ENCODE measurements at regions not wholly inside any gene's neighbourhood (a gene's known extent, or its start where the extent isn't known, plus 50 kb on each side); places are given as distances from the start of the nearest gene placed in this dataset.
"Not testable (repeated sequence)": the region's sequence is repeated elsewhere in the genome, so short reads cannot be mapped to it uniquely, and the experiment has no call there.

GRCh38 chr5:99308131-99308530 lies 379.3 kb upstream of the CHD1 start:
- no peak for DNase-seq (ENCODE audit: low read depth)

GRCh38 chr5:99305045-99305580 lies 376.3 kb upstream of the CHD1 start:
- no peak for DNase-seq (ENCODE audit: low read depth)

DNA sequence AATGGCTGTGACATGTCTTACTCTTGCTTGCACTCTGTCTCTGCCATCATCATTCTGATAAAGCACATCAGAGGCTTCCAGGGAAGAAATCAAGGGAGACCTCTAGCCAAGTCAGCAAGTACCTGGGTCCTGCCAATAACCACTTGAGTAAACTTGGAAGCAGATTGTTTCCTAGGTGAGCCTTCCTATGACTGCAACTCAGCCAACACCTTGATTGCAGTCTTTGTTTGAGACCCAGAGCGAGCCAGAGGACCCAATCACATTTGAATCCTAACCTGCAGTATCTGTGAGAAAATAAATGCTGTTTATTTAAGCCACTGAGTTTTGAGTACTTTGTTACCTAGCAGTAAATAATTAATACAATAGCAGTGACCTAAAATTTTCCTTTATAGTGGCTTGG lies 356.8 kb upstream of the CHD1 start:
- no peak for DNase-seq (ENCODE audit: low read depth)

- no peak for DNase-seq (ENCODE audit: low read depth)
Observed at GRCh38 chr5:99275128-99275527, 346.3 kb upstream of the CHD1 start.

DNA sequence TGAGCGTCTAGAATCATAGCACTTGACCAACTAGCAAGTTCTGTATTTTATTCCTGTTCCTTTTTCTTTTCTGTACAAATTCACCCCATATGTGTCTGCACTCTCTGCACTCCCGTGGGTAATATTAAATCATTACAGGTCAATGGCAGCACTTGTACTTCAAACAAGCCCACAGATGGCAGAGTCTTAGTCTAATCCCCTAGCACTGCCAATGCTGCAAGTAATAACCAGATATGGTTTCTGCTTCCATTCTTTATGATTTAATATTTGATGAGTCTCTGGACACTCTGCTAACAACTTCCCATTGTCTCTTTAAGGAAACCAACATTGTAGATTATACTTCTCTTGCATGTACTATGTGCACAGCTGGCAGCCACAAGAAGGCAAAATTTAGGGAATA lies 343.8 kb upstream of the CHD1 start:
- no peak for DNase-seq (ENCODE audit: low read depth)

- DNase-seq (ENCODE audit: low read depth): no peak
Observed at GRCh38 chr5:99258819-99259218, 330.0 kb upstream of the CHD1 start.

GRCh38 chr5:99248066-99248465 lies 319.3 kb upstream of the CHD1 start:
- DNase-seq (ENCODE audit: low read depth): no peak

DNA sequence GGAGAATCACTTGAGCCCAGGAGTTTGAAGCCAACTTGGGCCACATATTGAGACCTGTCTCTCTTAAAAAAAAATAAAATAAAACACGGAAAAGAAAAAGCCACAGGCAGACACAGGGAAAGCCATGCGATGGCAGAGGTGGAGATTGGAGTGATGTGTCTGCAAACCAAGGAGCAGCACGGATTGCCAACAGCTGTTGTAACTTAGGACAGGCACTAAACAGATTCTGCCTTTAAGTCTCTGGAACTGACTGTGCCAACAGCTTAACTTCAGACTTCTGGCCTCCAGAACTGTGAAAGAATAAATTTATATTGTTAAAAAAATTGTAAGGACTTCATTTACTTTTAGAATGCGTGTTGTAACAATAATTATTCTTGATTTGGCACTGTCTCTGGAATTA lies 318.5 kb upstream of the CHD1 start:
- no peak for DNase-seq (ENCODE audit: low read depth)

- no peak for DNase-seq (ENCODE audit: low read depth)
Observed at GRCh38 chr5:99243111-99243510, 314.3 kb upstream of the CHD1 start.

GRCh38 chr5:99239826-99240360 lies 311.1 kb upstream of the CHD1 start:
- DNase-seq (ENCODE audit: low read depth): no peak

DNA sequence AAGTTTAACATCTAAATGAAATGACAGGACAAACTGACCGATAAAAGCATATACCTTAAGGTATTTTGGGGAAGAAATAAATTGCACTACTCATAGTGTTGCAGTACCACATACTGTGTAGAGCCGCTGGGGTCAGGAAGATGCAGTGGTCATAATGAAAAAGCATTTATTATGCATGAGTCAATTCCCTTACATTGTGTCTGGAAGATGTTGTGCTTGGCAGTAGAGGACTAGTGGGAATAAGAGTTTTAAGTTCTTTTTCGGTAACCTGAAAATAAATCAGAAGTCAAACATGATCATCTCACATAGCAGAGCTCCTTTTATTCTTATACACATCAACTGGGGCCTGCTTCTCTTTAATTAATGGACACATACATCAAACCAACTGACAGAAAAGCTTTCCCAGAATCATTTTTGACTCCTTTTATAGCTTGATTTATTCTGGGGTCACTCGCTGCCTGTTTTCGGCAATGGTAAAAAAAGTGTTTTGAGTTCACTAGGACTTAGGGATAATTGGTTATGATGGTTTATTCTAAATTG lies 262.5 kb upstream of the CHD1 start:
- no peak for DNase-seq (ENCODE audit: low read depth)

- no peak for DNase-seq (ENCODE audit: low read depth)
Observed at GRCh38 chr5:99187611-99188010, 258.8 kb upstream of the CHD1 start.

GRCh38 chr5:99179206-99179605 lies 250.4 kb upstream of the CHD1 start:
- no peak for DNase-seq (ENCODE audit: low read depth)

DNA sequence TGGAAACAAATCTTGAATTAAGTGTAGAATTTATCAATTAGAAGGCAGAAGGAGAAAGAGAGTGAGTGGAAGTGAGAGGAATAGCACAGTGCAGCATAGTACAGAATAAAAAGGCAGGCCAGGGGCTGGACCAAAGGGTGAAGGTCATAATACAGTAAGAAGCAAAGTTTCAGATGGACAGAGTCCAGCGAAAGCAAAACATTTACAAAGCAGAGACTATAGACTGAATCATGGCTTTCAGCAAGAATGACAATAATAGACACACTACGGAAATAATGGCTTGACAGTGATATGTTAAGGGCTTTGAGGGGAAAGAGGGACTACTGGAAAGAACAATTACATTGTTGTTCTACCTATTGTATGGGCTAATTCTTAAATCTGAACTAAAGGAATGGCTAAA lies 249.0 kb upstream of the CHD1 start:
- DNase-seq (ENCODE audit: low read depth): no peak

DNA sequence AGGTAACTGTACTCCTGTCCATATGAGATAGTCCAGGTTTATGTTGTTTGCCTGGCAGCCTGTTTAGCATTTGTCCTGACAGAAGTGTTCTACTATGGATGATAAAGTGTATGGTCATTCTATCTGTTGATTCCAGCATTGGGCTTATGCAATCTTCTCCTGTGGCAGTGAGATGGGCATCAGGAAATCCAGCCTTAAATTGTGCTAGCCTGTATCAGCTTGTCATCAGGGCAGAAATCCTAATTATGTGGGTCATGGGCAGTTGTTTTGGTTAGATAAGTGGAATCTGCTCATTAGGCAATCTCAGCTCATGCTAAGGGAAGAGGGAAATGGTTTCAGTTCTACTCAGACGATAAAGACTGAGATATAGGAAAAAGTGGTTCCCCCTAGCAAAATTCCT lies 247.4 kb upstream of the CHD1 start:
- no peak for DNase-seq (ENCODE audit: low read depth)

DNA sequence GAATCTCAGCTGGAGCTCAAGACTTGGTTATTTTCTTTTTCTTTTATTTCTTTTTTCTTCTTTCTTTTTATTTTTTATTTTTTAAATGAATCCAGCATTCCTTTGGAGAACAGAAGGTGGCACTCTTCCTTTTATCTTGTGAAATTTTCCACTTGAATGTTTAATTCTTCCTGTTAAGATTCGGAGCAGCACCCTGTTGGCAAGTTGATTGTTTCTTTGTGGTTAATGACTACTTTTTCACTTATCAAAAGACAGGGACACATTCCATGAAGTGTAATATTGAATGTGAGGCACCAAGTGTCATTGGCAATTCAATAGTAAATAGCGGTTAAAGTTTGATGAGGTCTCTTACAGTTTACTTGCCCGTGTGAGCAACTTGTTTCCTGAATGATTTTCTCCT lies 240.5 kb upstream of the CHD1 start:
- no peak for DNase-seq (ENCODE audit: low read depth)

GRCh38 chr5:99161538-99161937 lies 232.7 kb upstream of the CHD1 start:
- DNase-seq (ENCODE audit: low read depth): not testable (repeated sequence)

DNA sequence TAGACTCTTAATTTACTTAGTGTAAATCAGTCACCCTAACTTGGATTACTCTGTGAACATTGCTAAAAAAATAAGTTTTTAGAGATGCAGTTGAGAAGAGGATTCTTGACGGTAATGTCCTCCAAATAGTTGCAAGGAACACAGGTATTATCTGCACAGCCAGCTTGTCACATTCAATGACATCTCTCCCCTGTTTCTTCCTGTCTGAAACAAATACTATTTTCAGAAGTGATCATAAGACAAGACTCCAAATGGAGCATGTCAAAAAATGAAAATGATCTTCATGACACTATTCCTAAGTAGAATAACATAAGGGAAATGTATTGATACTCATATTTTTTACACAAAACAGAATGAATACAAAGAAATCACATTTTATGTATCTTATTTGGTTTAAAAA lies 227.9 kb upstream of the CHD1 start:
- no peak for DNase-seq (ENCODE audit: low read depth)

DNA sequence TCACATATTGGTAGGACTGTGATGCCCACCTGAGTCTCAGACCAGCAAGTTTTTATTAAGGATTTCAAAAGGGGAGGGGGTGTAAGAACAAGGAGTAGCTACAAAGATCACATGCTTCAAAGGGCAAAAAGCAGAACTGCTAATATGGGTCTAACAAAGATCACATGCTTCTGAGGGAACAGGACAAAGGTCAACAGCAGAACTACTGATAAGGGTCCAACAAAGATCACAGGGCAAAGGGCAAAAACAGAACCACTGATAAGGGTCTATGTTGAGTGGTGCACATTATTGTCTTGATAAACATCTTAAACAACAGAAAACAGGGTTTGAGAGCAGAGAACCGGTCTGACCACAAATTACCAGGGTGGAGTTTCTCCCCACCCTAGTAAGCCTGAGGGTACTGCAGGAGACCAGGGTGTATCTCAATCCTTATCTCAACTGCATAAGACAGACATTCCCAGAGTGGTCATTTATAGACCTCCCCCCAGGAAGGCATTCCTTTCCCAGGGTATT lies 214.5 kb upstream of the CHD1 start:
- DNase-seq (ENCODE audit: low read depth): not testable (repeated sequence)

GRCh38 chr5:99141534-99142128 lies 212.8 kb upstream of the CHD1 start:
- DNase-seq (ENCODE audit: low read depth): no peak

DNA sequence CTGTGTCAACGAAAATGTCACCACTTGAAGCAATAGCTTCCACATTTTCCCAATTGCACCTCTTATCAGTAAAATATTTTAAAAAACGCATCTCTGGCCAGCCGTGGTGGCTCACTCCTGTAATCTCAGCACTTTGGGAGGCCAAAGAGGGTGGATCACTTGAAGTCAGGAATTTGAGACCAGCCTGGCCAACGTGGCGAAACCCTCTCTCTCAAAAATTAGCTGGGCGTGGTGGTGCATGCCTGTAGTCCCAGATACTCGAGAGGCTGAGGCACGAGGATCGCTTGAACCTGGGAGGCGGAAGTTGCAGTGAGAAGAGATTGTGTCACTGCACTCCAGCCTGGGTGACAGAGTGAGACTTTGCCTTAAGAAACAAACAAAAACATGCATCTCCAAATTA lies 210.1 kb upstream of the CHD1 start:
- no peak for DNase-seq (ENCODE audit: low read depth)

GRCh38 chr5:99133921-99134320 lies 205.1 kb upstream of the CHD1 start:
- no peak for DNase-seq (ENCODE audit: low read depth)

- DNase-seq (ENCODE audit: low read depth): no peak
Observed at GRCh38 chr5:99129768-99130501, 201.1 kb upstream of the CHD1 start.

Data from fibroblast of gingiva (primary cell).